SHP77 treated with DMSO at 0.1 percent for 48 hours (cell line): ENCODE measurements at regions not wholly inside any gene's neighbourhood (a gene's known extent, or its start where the extent isn't known, plus 50 kb on each side); places are given as distances from the start of the nearest gene placed in this dataset.

Source experiments
- DNase-seq: peaks from one replicate; lab custom pipeline; 2025; lab: John Stamatoyannopoulos, UW

GRCh38 chr14:80446356-80446755 lies 235.1 kb upstream of the DIO2 start:
- no peak for DNase-seq

DNA sequence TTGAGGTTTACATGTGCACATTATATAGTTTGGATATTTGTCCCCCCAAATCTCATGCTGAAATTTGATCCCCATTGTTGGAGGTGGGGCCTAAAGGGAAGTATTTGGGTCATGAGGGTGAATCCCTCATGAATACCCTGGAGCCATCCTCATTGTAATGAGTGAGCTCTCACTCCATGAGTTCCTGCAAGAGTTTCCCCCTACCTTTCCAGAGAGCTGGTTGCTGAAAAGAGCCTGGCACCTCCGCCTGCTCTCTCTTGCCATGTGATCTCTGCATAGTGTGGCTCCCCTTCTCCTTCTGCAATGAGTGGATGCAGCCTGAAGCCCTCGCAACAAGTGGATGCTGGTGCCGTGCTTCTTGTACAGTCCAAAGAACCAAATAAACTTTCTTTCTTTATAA lies 234.3 kb upstream of the DIO2 start:
- no peak for DNase-seq

GRCh38 chr14:80434574-80435321 lies 223.4 kb upstream of the DIO2 start:
- DNase-seq, result no peak

- DNase-seq, result no peak
These were observed 222.5 kb upstream of the DIO2 start for GRCh38 chr14:80433811-80434210.

- DNase-seq, result no peak
These were observed 217.4 kb upstream of the DIO2 start for GRCh38 chr14:80428671-80429070.

DNA sequence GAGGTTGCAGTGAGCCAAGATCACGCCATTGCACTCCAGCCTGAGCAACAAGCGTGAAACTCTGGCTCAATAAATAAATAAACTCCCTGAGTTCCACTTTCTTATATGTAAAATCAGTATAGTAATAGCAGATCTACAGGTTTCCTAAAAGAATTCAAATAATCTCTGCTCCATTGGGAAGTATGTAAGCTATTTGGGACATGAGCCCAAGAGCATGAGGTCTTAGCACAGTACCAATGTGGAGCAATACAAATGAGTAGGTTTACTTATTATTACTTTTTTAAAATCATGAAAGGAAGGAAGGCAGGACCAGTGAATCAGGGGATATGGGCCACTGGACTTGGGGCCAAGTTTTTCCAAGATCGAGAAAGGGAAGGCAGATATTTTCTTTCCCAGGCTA lies 216.9 kb upstream of the DIO2 start:
- no peak for DNase-seq

- DNase-seq, result no peak
These were observed 215.8 kb upstream of the DIO2 start for GRCh38 chr14:80427101-80427500.

DNA sequence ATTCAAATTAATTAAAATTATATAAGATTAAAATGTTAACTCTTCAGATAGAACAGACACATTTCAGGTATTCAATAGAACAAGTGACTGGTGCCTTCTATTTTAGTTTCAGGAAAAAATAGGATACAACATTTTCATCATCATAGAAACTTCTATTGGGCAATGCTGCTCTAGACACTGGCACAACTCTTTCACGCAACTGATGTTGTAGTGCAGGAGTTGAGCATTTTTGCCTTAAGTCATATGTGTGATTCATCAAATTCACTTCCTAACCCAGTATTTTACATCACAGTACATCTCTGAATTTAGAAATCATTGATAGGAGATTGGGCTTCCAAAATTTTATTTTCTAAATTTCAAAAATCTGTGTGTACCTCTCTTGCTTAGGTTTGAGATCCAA lies 215.4 kb upstream of the DIO2 start:
- no peak for DNase-seq

- no peak for DNase-seq
These were observed 214.4 kb upstream of the DIO2 start for GRCh38 chr14:80425686-80426085.

GRCh38 chr14:80419769-80420168 lies 208.5 kb upstream of the DIO2 start:
- DNase-seq, result no peak

DNA sequence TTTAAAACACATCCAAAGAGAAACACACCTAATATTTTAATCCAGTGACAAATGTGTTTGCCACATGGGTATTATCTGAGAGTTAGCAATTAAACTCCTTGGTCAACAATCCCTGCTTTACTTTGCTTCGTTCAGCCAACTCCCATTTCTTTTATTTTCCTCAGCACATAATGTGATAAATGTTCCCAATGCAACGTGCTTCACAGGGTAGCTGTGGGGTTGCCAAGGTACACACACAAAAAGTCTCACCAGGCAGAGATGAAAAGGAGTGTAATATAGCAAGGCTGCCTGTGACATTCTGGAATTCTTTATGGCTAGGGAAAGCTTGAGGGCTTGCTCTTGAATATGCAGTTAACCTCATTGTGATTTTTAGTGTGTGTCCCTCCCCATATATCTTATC lies 208.0 kb upstream of the DIO2 start:
- no peak for DNase-seq

DNA sequence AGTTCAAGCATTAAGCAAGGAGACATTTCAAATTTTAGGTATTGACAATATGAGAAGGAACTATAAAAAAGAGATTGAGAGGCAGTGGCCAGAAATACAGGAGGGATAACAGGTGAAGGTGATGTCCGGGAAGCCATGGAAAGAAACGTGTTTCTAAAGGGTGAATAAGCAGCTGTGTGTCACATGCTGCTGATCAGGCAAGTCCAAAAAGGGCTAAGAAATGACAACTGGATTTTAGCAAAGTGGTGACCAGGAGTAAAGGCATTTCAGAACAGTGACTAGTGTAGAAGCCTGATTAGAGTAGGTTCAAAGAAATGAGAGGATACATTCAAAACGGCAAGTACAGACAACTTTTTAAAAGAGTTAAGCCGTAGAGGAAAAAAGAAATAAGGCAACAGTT lies 204.3 kb upstream of the DIO2 start:
- no peak for DNase-seq

DNA sequence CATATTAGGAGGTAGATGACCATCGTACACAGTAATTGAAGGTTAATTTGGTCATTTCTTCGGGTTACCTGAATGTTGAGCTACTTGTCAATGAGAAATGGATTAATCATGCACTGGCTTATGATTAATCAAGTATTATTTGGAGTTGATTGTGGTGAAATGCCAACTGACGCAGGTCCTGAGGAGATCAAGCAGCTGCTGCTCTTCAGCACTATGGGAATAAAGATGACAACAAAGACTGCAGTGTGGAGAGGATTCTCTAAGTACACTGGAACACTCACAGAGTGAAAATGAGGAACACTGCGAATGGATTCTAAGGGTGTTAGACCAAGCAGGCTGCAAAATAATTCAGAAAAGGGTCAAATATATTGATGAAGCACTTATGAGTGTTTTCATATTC lies 202.8 kb upstream of the DIO2 start:
- DNase-seq, result no peak

DNA sequence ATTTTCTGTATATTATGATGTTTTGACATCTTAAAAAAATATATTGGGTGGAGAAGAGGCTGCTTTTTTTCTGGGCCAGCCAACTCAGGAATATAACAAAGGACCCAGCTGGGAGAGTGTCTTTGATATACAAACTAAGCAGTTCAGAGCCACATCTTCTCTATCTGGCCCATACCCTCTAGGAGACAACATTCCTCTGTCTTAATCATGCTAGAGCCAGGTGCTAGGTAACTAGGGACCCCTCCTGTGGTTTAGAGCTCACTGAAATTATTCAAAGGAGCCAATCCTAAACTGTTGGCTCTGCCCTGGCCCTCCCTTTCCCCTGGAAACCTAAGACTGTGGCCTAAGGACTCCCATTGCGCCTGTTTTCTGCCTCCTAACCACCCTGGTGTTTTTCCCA lies 193.1 kb upstream of the DIO2 start:
- no peak for DNase-seq

DNA sequence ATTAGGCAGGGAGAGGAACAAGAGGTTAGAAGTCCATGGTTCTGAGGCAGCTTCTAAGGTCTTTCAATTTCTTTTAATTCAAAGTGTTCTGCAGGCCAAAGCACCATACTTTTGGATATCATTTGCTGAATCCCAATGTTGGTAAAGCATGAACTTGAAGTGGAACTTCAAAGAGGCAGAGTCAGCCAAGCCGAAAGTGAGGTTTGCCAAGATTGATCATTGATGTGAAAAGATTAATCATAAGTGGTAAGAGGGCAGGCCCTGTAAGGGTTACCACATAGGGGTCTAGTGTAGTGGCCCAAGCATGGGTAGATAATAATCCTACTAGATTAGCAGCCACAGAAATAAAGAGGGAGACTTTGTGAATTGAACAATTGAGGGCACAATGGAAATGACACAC lies 191.7 kb upstream of the DIO2 start:
- no peak for DNase-seq

DNA sequence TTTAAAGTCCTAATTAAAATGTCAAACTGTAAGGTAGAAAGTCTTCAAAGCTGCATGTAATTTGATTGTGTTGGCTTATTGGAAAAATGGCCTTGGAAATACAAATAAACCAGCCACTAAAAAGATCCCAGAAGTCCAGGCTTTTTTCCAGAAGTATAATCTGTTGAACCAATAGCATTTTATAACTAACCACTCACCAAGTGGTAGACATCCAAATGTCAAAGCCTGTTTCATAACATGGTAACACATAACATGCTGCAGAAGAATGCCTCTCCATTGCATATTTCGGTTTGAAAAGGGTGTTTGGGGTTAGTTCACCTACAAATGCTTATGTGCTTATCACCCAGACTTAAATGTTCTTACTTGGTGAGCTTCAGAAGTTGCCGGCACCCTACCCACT lies 183.7 kb upstream of the DIO2 start:
- no peak for DNase-seq

GRCh38 chr14:80393766-80394165 lies 182.5 kb upstream of the DIO2 start:
- DNase-seq, result no peak

DNA sequence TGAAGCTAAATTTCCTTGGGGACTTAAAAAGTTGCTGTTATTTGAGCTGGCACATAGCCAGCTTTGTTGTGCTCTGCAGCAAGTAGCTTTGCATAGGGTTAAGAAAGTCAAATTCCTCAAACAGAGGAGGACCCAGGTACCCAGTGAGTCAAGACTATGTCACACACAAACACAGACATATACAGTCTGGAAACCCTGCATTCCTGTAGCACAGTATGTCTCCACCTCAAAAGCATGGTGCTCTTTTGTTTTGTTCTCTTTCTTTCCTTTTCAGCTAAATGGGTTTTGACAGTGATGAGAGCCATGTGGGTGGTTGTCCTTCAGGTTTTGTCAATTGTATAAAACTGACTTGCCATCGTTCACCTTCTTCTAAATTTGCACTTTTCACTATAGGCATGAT lies 179.6 kb upstream of the DIO2 start:
- no peak for DNase-seq

- no peak for DNase-seq
These were observed 177.8 kb upstream of the DIO2 start for GRCh38 chr14:80388980-80389711.

- no peak for DNase-seq
These were observed 176.3 kb upstream of the DIO2 start for GRCh38 chr14:80387563-80387981.

GRCh38 chr14:80385336-80385735 lies 174.0 kb upstream of the DIO2 start:
- DNase-seq, result no peak

GRCh38 chr14:80383223-80383622 lies 171.9 kb upstream of the DIO2 start:
- no peak for DNase-seq

DNA sequence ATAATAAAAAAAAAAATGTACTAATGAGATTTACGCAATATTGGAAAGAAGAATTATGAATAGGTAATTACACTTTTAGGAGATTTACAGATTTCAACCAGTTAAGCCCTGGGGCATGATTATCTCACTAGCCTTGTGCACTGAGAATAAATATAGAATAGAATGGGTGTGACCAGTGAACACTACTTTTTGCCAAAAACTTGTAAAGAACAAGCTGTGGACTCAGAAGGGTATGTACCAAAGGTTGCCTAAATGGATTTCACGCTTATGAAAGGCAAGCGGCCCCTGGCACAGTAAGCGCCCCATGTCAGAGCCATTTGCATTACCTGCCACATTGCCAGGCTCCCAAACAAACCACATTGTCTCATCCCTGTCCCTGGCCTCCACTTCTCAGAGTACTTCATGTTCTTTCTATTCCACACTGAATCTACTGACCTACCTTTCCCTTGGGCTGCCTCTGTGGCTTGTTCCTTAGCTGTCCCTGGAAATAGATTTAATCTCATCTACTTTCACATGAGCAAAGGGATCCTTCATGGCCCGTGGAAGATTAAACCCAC lies 170.6 kb upstream of the DIO2 start:
- DNase-seq, result no peak

- DNase-seq, result no peak
These were observed 167.7 kb upstream of the DIO2 start for GRCh38 chr14:80379035-80379434.
